Thyroid gland (tissue), 4 donors: ENCODE measurements at regions not wholly inside any gene's neighbourhood (a gene's known extent, or its start where the extent isn't known, plus 50 kb on each side); places are given as distances from the start of the nearest gene placed in this dataset.

Experiments
- DNase-seq, 2 donors: peaks; one replicate each; pipeline ENCODE4 v3.0.0-alpha.2; 2019
- H3K27ac ChIP-seq, 3 donors: fragments of 200-600 bp; sonication (generic); 1 replicate in 2 of 3; 2 replicates in 1 of 3; pipeline ENCODE4 v1.5.1; 2016 to 2019; ENCODE audit warnings: mild to moderate bottlenecking in 1 of 3, moderate library complexity in 1 of 3
- H3K27me3 ChIP-seq: fragments of 200-600 bp; sonication (generic); one replicate; pipeline ENCODE4 v1.5.1; 2019
- H3K36me3 ChIP-seq, 2 donors: fragments of 200-600 bp; sonication (generic); one replicate each; pipeline ENCODE4 v1.5.1; 2016 to 2019
- H3K4me1 ChIP-seq, 2 donors: fragments of 200-600 bp; sonication (generic); one replicate each; pipeline ENCODE4 v1.5.1; 2017 to 2019
- H3K4me3 ChIP-seq, 3 donors: fragments of 200-600 bp; sonication (generic); replicated peaks in 1 of 3; 1 replicate in 2 of 3; 2 replicates in 1 of 3; pipeline ENCODE4 v1.5.1; 2016; ENCODE audit warnings: mild to moderate bottlenecking in 1 of 3
- H3K9me3 ChIP-seq: fragments of 200-600 bp; sonication (generic); one replicate; pipeline ENCODE4 v1.5.1; 2017
- CTCF ChIP-seq, 6 experiments: fragments of 200-600 bp in 3 of 6; fragments of 450-650 bp in 3 of 6; sonication (generic) in 3 of 6; IDR thresholded peaks; one replicate each; pipeline ENCODE4 v1.5.1; 2016 to 2019; ENCODE audit warnings: antibody characterized with exemption in 6 of 6, mild to moderate bottlenecking in 2 of 6, inconsistent platforms in 1 of 6, moderate library complexity in 1 of 6
- POLR2A ChIP-seq, 2 donors: fragments of 450-650 bp; IDR thresholded peaks; one replicate each; pipeline ENCODE4 v1.6.1; 2017; ENCODE audit warnings: antibody characterized with exemption in 2 of 2, mild to moderate bottlenecking in 2 of 2, moderate library complexity in 1 of 2
- WGBS, 2 donors: methylation state at CpG; one replicate each; pipeline ENCODE4 v1.1.5; 2017; 5-methylcytosine and 5-hydroxymethylcytosine counted together
- intact Hi-C: fragments of 100-400 bp; cut with DNase I; formaldehyde crosslinking; loops from one replicate; pipeline ENCODE4 v1.15.1; 2023

- 95 to 96% methylated on average over 2 of the region's 2 CpGs for WGBS, 2 donors
- intact Hi-C loops, result no loop called here
- TF ChIP-seq POLR2A (IDR thresholded peaks at IDR 0.05), result no peak
- TF ChIP-seq CTCF (IDR thresholded peaks at IDR 0.05), result no peak
- H3K4me1 ChIP-seq, result no peaks in the 10 kb centered on the region
- no peak overlapping the region for H3K27ac ChIP-seq
- H3K9me3 ChIP-seq, result no peaks in the 10 kb centered on the region
- no peak overlapping the region for H3K4me3 ChIP-seq
- DNase-seq, result no peak
- H3K36me3 ChIP-seq, result no peaks in the 10 kb centered on the region
- H3K27me3 ChIP-seq, result no peaks in the 10 kb centered on the region
These were observed 215.6 kb upstream of the NREP start for GRCh38 chr5:111972548-111972947.

GRCh38 chr5:111972080-111972479, 215.1 kb upstream of the NREP start:
- 91 to 96% methylated on average over 2 of the region's 2 CpGs for WGBS, 2 donors

GRCh38 chr5:111968459-111968858, 211.5 kb upstream of the NREP start:
- intact Hi-C loops, result no loop called here
- 73 to 83% methylated on average over 1 of the region's 1 CpG for WGBS, 2 donors
- Histone ChIP-seq H3K36me3 (no peaks in the 10 kb centered on the region), H3K4me3 (no peak overlapping the region), H3K27me3 (no peaks in the 10 kb centered on the region), H3K4me1 (no peaks in the 10 kb centered on the region), H3K9me3 (no peaks in the 10 kb centered on the region), H3K27ac (no peak overlapping the region)
- no peak for TF ChIP-seq POLR2A (IDR thresholded peaks at IDR 0.05)
- no peak for DNase-seq

More at GRCh38 chr5:111972080-111972479, 215.1 kb upstream of the NREP start:
- H3K27me3 ChIP-seq, result no peaks in the 10 kb centered on the region
- DNase-seq, result no peak
- TF ChIP-seq CTCF (IDR thresholded peaks at IDR 0.05), result no peak
- TF ChIP-seq POLR2A (IDR thresholded peaks at IDR 0.05), result no peak
- intact Hi-C loops, result no loop called here
- H3K4me1 ChIP-seq, result no peaks in the 10 kb centered on the region
- H3K27ac ChIP-seq, result no peak overlapping the region
- H3K36me3 ChIP-seq, result no peaks in the 10 kb centered on the region
- H3K4me3 ChIP-seq, result no peak overlapping the region
- no peaks in the 10 kb centered on the region for H3K9me3 ChIP-seq

GRCh38 chr5:111967463-111967862, 210.5 kb upstream of the NREP start:
- Histone ChIP-seq H3K9me3 (no peaks in the 10 kb centered on the region), H3K27ac (no peak overlapping the region), H3K27me3 (no peaks in the 10 kb centered on the region), H3K4me3 (no peak overlapping the region), H3K4me1 (no peaks in the 10 kb centered on the region), H3K36me3 (no peaks in the 10 kb centered on the region)
- intact Hi-C loops, result no loop called here
- no peak for TF ChIP-seq CTCF (IDR thresholded peaks at IDR 0.05)
- no peak for TF ChIP-seq POLR2A (IDR thresholded peaks at IDR 0.05)
- DNase-seq, result no peak
- WGBS, 2 donors, result 96 to 97% methylated on average over 8 of the region's 8 CpGs

GRCh38 chr5:111966290-111966689, 209.3 kb upstream of the NREP start:
- Histone ChIP-seq H3K27ac (no peak overlapping the region), H3K36me3 (no peaks in the 10 kb centered on the region), H3K4me1 (no peaks in the 10 kb centered on the region), H3K4me3 (no peak overlapping the region), H3K9me3 (no peaks in the 10 kb centered on the region), H3K27me3 (no peaks in the 10 kb centered on the region)
- no peak for TF ChIP-seq POLR2A (IDR thresholded peaks at IDR 0.05)
- TF ChIP-seq CTCF (IDR thresholded peaks at IDR 0.05), result no peak
- no peak for DNase-seq
- intact Hi-C loops, result no loop called here

- no peak overlapping the region for H3K27ac ChIP-seq
- TF ChIP-seq POLR2A (IDR thresholded peaks at IDR 0.05) (no peak), CTCF (IDR thresholded peaks at IDR 0.05) (no peak)
- DNase-seq, result no peak
- intact Hi-C loops, result no loop called here
- H3K36me3 ChIP-seq, result no peaks in the 10 kb centered on the region
- no peaks in the 10 kb centered on the region for H3K9me3 ChIP-seq
- H3K4me3 ChIP-seq, result no peak overlapping the region
- no peaks in the 10 kb centered on the region for H3K27me3 ChIP-seq
- H3K4me1 ChIP-seq, result no peaks in the 10 kb centered on the region
These were observed 206.6 kb upstream of the NREP start for GRCh38 chr5:111963555-111963954.
